ENCODE measurements at regions not wholly inside any gene's neighbourhood (a gene's known extent, or its start where the extent isn't known, plus 50 kb on each side); places are given as distances from the start of the nearest gene placed in this dataset.

DNA sequence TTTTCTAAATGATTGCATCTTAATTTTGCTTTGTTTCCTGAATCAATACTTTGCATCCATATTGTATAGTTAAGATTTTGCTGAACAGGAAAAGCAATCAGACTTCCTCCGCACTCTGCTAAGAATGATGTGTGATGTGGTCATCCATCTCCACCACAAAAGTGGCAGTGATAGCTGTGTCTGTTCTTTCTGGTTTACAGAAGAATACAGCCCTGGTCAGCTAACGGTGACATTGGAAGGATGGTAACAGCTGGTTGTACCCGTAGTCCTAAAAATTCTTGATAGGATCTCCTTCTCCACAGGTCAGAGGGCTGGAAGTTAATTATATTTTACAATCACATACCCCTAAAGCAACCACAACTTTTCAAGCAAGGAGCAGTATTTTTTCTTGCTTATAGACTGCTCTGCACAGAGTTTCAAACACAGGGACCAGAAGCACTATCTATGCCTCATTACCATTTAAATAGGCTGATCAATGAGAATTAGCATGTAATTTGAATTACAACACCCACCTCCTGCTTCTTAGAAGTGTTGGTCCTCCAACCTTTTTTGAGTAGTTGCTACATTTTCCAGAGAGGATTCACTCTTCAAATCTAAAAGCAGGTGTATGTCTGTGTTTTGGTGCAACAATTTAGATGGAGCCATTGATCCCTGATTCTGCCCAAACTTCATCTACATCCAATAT lies 1191.9 kb upstream of the NUDT12 start:
- no peak overlapping the region for H3K27ac Mint-ChIP-seq
- Histone ChIP-seq H3K9me3 (ENCODE audit: control insufficient read depth, low read length) (peaks cover 4% of the 10 kb centered on the region), H3K27me3 (ENCODE audit: control insufficient read depth, insufficient read depth, low read length, poor library complexity, severe bottlenecking) (no peaks in the 10 kb centered on the region), H3K9ac (ENCODE audit: extremely low read depth, low read length, poor library complexity, severe bottlenecking) (no peak overlapping the region), H3K27ac (ENCODE audit: low read depth, low read length) (no peak overlapping the region), H3K36me3 (ENCODE audit: control insufficient read depth, insufficient read depth, low read length) (no peaks in the 10 kb centered on the region), H3K4me1 (ENCODE audit: control insufficient read depth, insufficient read depth, low read length) (no peaks in the 10 kb centered on the region), H3K4me3 (ENCODE audit: low read length) (no peak overlapping the region)
- no peaks in the 10 kb centered on the region for H3K27me3 Mint-ChIP-seq (ENCODE audit: insufficient read depth)
- no peak for DNase-seq
- peaks cover 3% of the 10 kb centered on the region for H3K4me1 Mint-ChIP-seq
- WGBS, 2 experiments (ENCODE audit: insufficient coverage in 1 of 2, insufficient read length in 1 of 2) = 89% methylated on average over 3 of the region's 3 CpGs; no CpG with 5 or more reads in 1 of the 2 experiments
- TF ChIP-seq, protein P1, sequence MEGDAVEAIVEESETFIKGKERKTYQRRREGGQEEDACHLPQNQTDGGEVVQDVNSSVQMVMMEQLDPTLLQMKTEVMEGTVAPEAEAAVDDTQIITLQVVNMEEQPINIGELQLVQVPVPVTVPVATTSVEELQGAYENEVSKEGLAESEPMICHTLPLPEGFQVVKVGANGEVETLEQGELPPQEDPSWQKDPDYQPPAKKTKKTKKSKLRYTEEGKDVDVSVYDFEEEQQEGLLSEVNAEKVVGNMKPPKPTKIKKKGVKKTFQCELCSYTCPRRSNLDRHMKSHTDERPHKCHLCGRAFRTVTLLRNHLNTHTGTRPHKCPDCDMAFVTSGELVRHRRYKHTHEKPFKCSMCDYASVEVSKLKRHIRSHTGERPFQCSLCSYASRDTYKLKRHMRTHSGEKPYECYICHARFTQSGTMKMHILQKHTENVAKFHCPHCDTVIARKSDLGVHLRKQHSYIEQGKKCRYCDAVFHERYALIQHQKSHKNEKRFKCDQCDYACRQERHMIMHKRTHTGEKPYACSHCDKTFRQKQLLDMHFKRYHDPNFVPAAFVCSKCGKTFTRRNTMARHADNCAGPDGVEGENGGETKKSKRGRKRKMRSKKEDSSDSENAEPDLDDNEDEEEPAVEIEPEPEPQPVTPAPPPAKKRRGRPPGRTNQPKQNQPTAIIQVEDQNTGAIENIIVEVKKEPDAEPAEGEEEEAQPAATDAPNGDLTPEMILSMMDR (conservative IDR thresholded peaks at IDR 0.05) = no peak
- H3K4me3 Mint-ChIP-seq = no peak overlapping the region
- no peaks in the 10 kb centered on the region for H3K36me3 Mint-ChIP-seq (ENCODE audit: low read depth)
- H3K9me3 Mint-ChIP-seq = no peaks in the 10 kb centered on the region

DNA sequence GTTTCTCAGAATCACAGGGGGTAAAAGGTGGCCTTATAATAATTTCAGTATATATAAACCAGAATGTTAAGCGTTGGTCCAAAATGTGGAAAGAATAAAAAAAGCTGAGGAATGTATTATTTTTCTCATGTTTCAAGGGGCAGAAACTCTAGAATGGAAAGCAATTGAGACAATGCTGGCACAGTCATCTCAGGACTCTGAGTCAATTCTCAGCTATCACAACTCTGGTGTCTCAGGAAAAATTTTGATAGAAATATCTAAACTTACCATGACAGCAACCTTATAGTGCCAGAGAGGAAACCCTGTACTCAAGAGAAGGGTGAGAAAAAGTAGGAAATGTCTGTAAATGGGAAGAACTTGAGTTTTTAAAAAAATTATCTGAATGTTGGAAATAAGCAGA lies 1189.4 kb upstream of the NUDT12 start:
- Mint-ChIP-seq H3K4me1 (peaks cover 3% of the 10 kb centered on the region), H3K27ac (no peak overlapping the region), H3K36me3 (ENCODE audit: low read depth) (no peaks in the 10 kb centered on the region), H3K27me3 (ENCODE audit: insufficient read depth) (no peaks in the 10 kb centered on the region), H3K4me3 (no peak overlapping the region), H3K9me3 (peaks cover 12% of the 10 kb centered on the region)
- no peaks in the 10 kb centered on the region for H3K9me3 ChIP-seq (ENCODE audit: control insufficient read depth, low read length)
- H3K4me3 ChIP-seq (ENCODE audit: low read length) = no peak overlapping the region
- H3K4me1 ChIP-seq (ENCODE audit: control insufficient read depth, insufficient read depth, low read length) = no peaks in the 10 kb centered on the region
- no peak overlapping the region for H3K9ac ChIP-seq (ENCODE audit: extremely low read depth, low read length, poor library complexity, severe bottlenecking)
- WGBS, 2 experiments (ENCODE audit: insufficient coverage in 1 of 2, insufficient read length in 1 of 2) = 94% methylated on average over 1 of the region's 1 CpG; no CpG with 5 or more reads in 1 of the 2 experiments
- H3K36me3 ChIP-seq (ENCODE audit: control insufficient read depth, insufficient read depth, low read length) = no peaks in the 10 kb centered on the region
- no peak for DNase-seq
- H3K27me3 ChIP-seq (ENCODE audit: control insufficient read depth, insufficient read depth, low read length, poor library complexity, severe bottlenecking) = no peaks in the 10 kb centered on the region
- TF ChIP-seq, protein P1 (conservative IDR thresholded peaks at IDR 0.05) = no peak
- no peak overlapping the region for H3K27ac ChIP-seq (ENCODE audit: low read depth, low read length)

DNA sequence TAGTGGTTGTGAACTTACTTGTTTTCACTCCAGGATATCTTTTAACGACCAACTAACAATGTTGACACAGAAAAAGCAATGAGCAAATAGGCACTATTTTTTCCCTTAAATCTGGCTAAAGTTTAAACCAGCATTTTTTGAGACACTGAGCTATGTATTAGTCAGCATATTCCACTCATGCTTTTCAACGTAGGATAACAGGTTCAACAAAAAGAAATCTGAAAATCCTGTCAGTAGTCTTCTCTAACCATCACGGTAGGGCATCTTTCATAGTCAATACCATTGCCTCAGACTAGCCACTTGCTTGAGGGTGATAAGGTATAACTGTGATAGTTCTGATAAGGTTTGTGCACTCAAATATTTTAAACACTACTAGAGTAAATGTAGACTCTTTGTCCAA lies 1177.3 kb upstream of the NUDT12 start:
- no peaks in the 10 kb centered on the region for H3K36me3 Mint-ChIP-seq (ENCODE audit: low read depth)
- Histone ChIP-seq H3K9ac (ENCODE audit: extremely low read depth, low read length, poor library complexity, severe bottlenecking) (no peak overlapping the region), H3K9me3 (ENCODE audit: control insufficient read depth, low read length) (no peaks in the 10 kb centered on the region), H3K4me3 (ENCODE audit: low read length) (no peak overlapping the region), H3K4me1 (ENCODE audit: control insufficient read depth, insufficient read depth, low read length) (no peaks in the 10 kb centered on the region), H3K27ac (ENCODE audit: low read depth, low read length) (no peak overlapping the region), H3K27me3 (ENCODE audit: control insufficient read depth, insufficient read depth, low read length, poor library complexity, severe bottlenecking) (no peaks in the 10 kb centered on the region), H3K36me3 (ENCODE audit: control insufficient read depth, insufficient read depth, low read length) (no peaks in the 10 kb centered on the region)
- no peaks in the 10 kb centered on the region for H3K9me3 Mint-ChIP-seq
- TF ChIP-seq, protein P1 (conservative IDR thresholded peaks at IDR 0.05) = no peak
- no peak for DNase-seq
- H3K27ac Mint-ChIP-seq = no peak overlapping the region
- no peak overlapping the region for H3K4me3 Mint-ChIP-seq
- no peaks in the 10 kb centered on the region for H3K27me3 Mint-ChIP-seq (ENCODE audit: insufficient read depth)
- 79% methylated on average over 1 to 3 of the region's 3 CpGs for WGBS, 2 experiments (ENCODE audit: insufficient coverage in 1 of 2, insufficient read length in 1 of 2)
- H3K4me1 Mint-ChIP-seq = peaks cover 4% of the 10 kb centered on the region

All from endodermal cell (in vitro differentiated cells).